Aorta (tissue), 5 donors: ENCODE measurements at regions not wholly inside any gene's neighbourhood (a gene's known extent, or its start where the extent isn't known, plus 50 kb on each side); places are given as distances from the start of the nearest gene placed in this dataset.

Source experiments
- ATAC-seq: fragments of 200-7000 bp; cut with Tn5 transposase; one replicate; pipeline ENCODE4 v1.9.1; 2022; ENCODE audit warnings: moderate library complexity; ENCODE audit not compliant: low FRiP score
- DNase-seq, 2 donors: peaks; one replicate each; pipeline ENCODE4 v3.0.0-alpha.2; 2020
- H3K27ac ChIP-seq, 2 donors: one replicate each; pipeline ENCODE4 v1.5.1; 2013; ENCODE audit warnings: low read length in 2 of 2, mild to moderate bottlenecking in 2 of 2, moderate library complexity in 2 of 2, control low read depth in 1 of 2, inconsistent platforms in 1 of 2, low read depth in 1 of 2
- H3K27me3 ChIP-seq, 2 donors: one replicate each; pipeline ENCODE4 v1.6.1; 2013; ENCODE audit warnings: control low read depth in 1 of 2, low read length in 1 of 2, mild to moderate bottlenecking in 1 of 2, moderate library complexity in 1 of 2; ENCODE audit not compliant: insufficient read depth in 2 of 2, control insufficient read depth in 1 of 2
- H3K36me3 ChIP-seq, 2 donors: one replicate each; pipeline ENCODE4 v1.6.1; 2013; ENCODE audit warnings: control low read depth in 1 of 2, low read length in 1 of 2, mild to moderate bottlenecking in 1 of 2; ENCODE audit not compliant: insufficient read depth in 2 of 2, control insufficient read depth in 1 of 2
- H3K4me1 ChIP-seq, 2 donors: one replicate each; pipeline ENCODE4 v1.6.1; 2013; ENCODE audit warnings: low read length in 2 of 2, control low read depth in 1 of 2, mild to moderate bottlenecking in 1 of 2, moderate library complexity in 1 of 2; ENCODE audit not compliant: insufficient read depth in 2 of 2, control insufficient read depth in 1 of 2
- H3K4me3 ChIP-seq, 2 donors: one replicate each; pipeline ENCODE4 v1.5.1; 2013; ENCODE audit warnings: low read length in 2 of 2, control low read depth in 1 of 2, mild to moderate bottlenecking in 1 of 2
- H3K9me3 ChIP-seq: one replicate; pipeline ENCODE4 v1.6.1; 2013; ENCODE audit warnings: mild to moderate bottlenecking, low read length; ENCODE audit not compliant: control insufficient read depth
- WGBS, 2 donors: extraction: QIAGEN DNeasy Blood & Tissue Kit; methylation state at CpG; one replicate each; pipeline ENCODE4 v1.1.7; 2013; 5-methylcytosine and 5-hydroxymethylcytosine counted together
- intact Hi-C, 2 donors: fragments of 100-400 bp; cut with DNase I; formaldehyde crosslinking; loops; one replicate each; pipeline versions ENCODE4 v1.14.2 to v1.15.0; 2022
- donor health status: healthy with polysubstance abuse.
- donor health status: Bipolar disorder and iron deficiency.
- donor health status: DM: no; HTN: no; CAD: no.
- donor health status: DM: no; HTN: no; CAD: no.
- donor health status: DM: yes; HTN: yes; CAD: no.

- H3K27ac ChIP-seq: no peak overlapping the region
- H3K36me3 ChIP-seq: no peaks in the 10 kb centered on the region
- WGBS, 2 donors: 89 to 92% methylated on average over 1 of the region's 1 CpG
- no peak for ATAC-seq
- no peaks in the 10 kb centered on the region for H3K27me3 ChIP-seq
- no peak overlapping the region for H3K4me3 ChIP-seq
- H3K4me1 ChIP-seq: no peaks in the 10 kb centered on the region
- intact Hi-C loops: no loop called here
- no peak for DNase-seq
- no peaks in the 10 kb centered on the region for H3K9me3 ChIP-seq
Observed at GRCh38 chr9:79788662-79789061, 216.9 kb downstream of the TLE4 start.

- no peak overlapping the region for H3K4me3 ChIP-seq
- DNase-seq (no peak), ATAC-seq (no peak)
- no peaks in the 10 kb centered on the region for H3K9me3 ChIP-seq
- no peak overlapping the region for H3K27ac ChIP-seq
- H3K36me3 ChIP-seq: no peaks in the 10 kb centered on the region
- WGBS, 2 donors: 98 to 100% methylated on average over 4 of the region's 4 CpGs
- no peaks in the 10 kb centered on the region for H3K27me3 ChIP-seq
- intact Hi-C loops: no loop called here
- no peaks in the 10 kb centered on the region for H3K4me1 ChIP-seq
Observed at GRCh38 chr9:79781263-79781662, 209.5 kb downstream of the TLE4 start.

- Histone ChIP-seq H3K4me3 (no peak overlapping the region), H3K27ac (no peak overlapping the region), H3K4me1 (no peaks in the 10 kb centered on the region), H3K9me3 (no peaks in the 10 kb centered on the region), H3K36me3 (no peaks in the 10 kb centered on the region), H3K27me3 (no peaks in the 10 kb centered on the region)
- intact Hi-C loops: no loop called here
- ATAC-seq (no peak), DNase-seq (no peak)
- 94 to 95% methylated on average over 3 of the region's 3 CpGs for WGBS, 2 donors
Observed at GRCh38 chr9:79780559-79780958, 208.8 kb downstream of the TLE4 start.

- H3K27ac ChIP-seq: no peak overlapping the region
- no peaks in the 10 kb centered on the region for H3K4me1 ChIP-seq
- ATAC-seq (no peak), DNase-seq (no peak)
- H3K4me3 ChIP-seq: no peak overlapping the region
- H3K27me3 ChIP-seq: no peaks in the 10 kb centered on the region
- no peaks in the 10 kb centered on the region for H3K36me3 ChIP-seq
- no peaks in the 10 kb centered on the region for H3K9me3 ChIP-seq
- intact Hi-C loops: no loop called here
- WGBS, 2 donors: 54 to 56% methylated on average over 7 of the region's 7 CpGs
Observed at GRCh38 chr9:79779901-79780300, 208.1 kb downstream of the TLE4 start.

GRCh38 chr9:79778581-79778980 is 206.8 kb downstream of the TLE4 start:
- WGBS, 2 donors: 89 to 100% methylated on average over 1 of the region's 1 CpG
- Histone ChIP-seq H3K4me3 (no peak overlapping the region), H3K36me3 (no peaks in the 10 kb centered on the region), H3K9me3 (no peaks in the 10 kb centered on the region), H3K4me1 (no peaks in the 10 kb centered on the region), H3K27ac (no peak overlapping the region), H3K27me3 (no peaks in the 10 kb centered on the region)
- DNase-seq (no peak), ATAC-seq (no peak)
- intact Hi-C loops: no loop called here

GRCh38 chr9:79776581-79776980 is 204.8 kb downstream of the TLE4 start:
- Histone ChIP-seq H3K4me1 (no peaks in the 10 kb centered on the region), H3K9me3 (no peaks in the 10 kb centered on the region), H3K4me3 (no peak overlapping the region), H3K27me3 (no peaks in the 10 kb centered on the region), H3K27ac (no peak overlapping the region), H3K36me3 (no peaks in the 10 kb centered on the region)
- ATAC-seq: no peak
- 72% methylated on average over 2 of the region's 2 CpGs for WGBS, 2 donors
- no peak for DNase-seq
- intact Hi-C loops: no loop called here
